ENCODE measurements at regions not wholly inside any gene's neighbourhood (a gene's known extent, or its start where the extent isn't known, plus 50 kb on each side); places are given as distances from the start of the nearest gene placed in this dataset.

DNA sequence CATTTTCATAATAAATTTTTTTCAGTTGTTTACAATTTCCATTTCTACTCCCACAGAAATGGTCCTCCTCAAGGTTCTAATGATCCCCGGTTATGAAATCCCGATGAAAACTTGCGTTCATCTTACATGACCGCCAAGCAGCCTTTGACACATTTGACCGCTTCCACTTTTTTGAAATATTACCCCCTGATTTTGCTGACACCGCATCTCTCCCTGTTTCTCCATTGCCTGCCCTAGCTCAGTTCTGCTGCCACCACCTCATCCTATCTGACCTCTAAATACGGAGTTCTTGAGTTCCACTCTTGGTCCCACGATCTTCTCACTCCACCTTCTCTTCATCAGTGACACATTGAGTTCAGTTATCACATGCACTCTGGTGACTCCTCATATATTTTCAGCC is 74.1 kb downstream of the SLC35B3 start:
- ATAC-seq = no peak
- no peaks in the 10 kb centered on the region for H3K4me1 Mint-ChIP-seq
- no peak overlapping the region for H3K27ac Mint-ChIP-seq
- no peak overlapping the region for H3K4me3 Mint-ChIP-seq
- H3K36me3 Mint-ChIP-seq = no peaks in the 10 kb centered on the region
- H3K27me3 Mint-ChIP-seq = no peaks in the 10 kb centered on the region
- H3K9me3 Mint-ChIP-seq = no peaks in the 10 kb centered on the region

GRCh38 chr6:8352966-8353340 is 82.4 kb downstream of the SLC35B3 start:
- Mint-ChIP-seq H3K27ac (no peak overlapping the region), H3K4me1 (no peaks in the 10 kb centered on the region), H3K36me3 (no peaks in the 10 kb centered on the region), H3K9me3 (peaks cover 3% of the 10 kb centered on the region), H3K4me3 (no peak overlapping the region), H3K27me3 (no peaks in the 10 kb centered on the region)
- no peak for ATAC-seq

- Mint-ChIP-seq H3K27ac (no peak overlapping the region), H3K27me3 (no peaks in the 10 kb centered on the region), H3K4me3 (no peak overlapping the region), H3K9me3 (peaks cover 3% of the 10 kb centered on the region), H3K36me3 (no peaks in the 10 kb centered on the region), H3K4me1 (no peaks in the 10 kb centered on the region)
- no peak for ATAC-seq
Observed at GRCh38 chr6:8352335-8352965, 82.9 kb downstream of the SLC35B3 start.

DNA sequence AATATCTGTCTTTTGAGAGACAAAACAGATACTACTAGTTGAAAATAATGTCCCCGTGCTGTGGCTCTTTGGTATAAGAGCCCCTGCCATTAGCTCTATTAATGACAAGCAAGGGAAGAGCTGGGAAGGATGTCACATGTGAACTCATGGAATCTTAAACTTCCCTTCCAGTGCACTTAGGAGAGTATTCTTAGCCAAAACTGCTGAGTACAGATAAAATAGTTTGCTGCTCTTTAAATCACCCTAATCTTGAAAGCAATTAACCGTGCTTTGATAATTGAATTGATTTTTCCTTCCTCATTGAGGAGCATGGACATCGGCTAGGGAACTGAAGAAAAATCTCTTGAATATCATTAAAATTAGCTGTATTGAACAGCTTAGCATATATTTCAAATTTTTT is 91.7 kb downstream of the SLC35B3 start:
- H3K9me3 Mint-ChIP-seq = peaks cover 3% of the 10 kb centered on the region
- ATAC-seq = no peak
- H3K4me3 Mint-ChIP-seq = no peak overlapping the region
- peaks cover 15% of the 10 kb centered on the region for H3K27me3 Mint-ChIP-seq
- H3K4me1 Mint-ChIP-seq = no peaks in the 10 kb centered on the region
- no peaks in the 10 kb centered on the region for H3K36me3 Mint-ChIP-seq
- H3K27ac Mint-ChIP-seq = no peak overlapping the region

- Mint-ChIP-seq H3K27ac (no peak overlapping the region), H3K9me3 (peaks cover 3% of the 10 kb centered on the region), H3K27me3 (peaks cover 15% of the 10 kb centered on the region), H3K4me1 (no peaks in the 10 kb centered on the region), H3K36me3 (no peaks in the 10 kb centered on the region), H3K4me3 (no peak overlapping the region)
- no peak for ATAC-seq
Observed at GRCh38 chr6:8342241-8342819, 93.0 kb downstream of the SLC35B3 start.

DNA sequence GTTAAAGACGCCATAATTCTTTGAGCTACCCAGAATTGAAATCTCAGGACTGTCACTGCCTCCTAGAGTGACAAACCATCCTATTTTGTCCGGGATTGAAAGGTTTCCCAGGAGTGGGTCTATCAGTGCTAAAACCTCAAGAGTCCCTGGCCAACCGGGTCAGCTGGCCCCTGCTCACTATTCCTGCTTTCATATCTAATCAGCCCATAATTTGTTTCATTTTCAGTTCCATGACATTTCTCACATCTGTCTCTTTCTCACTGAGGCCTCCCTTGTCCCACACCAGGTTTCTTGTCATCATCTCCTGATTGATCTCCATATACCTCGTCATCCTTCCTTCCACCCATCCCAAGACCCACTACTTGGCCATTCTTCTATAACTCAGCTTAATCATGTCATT is 98.2 kb downstream of the SLC35B3 start:
- no peak for ATAC-seq
- Mint-ChIP-seq H3K36me3 (no peaks in the 10 kb centered on the region), H3K9me3 (no peaks in the 10 kb centered on the region), H3K27ac (no peak overlapping the region), H3K4me3 (no peak overlapping the region), H3K27me3 (peaks cover 2% of the 10 kb centered on the region), H3K4me1 (no peaks in the 10 kb centered on the region)

DNA sequence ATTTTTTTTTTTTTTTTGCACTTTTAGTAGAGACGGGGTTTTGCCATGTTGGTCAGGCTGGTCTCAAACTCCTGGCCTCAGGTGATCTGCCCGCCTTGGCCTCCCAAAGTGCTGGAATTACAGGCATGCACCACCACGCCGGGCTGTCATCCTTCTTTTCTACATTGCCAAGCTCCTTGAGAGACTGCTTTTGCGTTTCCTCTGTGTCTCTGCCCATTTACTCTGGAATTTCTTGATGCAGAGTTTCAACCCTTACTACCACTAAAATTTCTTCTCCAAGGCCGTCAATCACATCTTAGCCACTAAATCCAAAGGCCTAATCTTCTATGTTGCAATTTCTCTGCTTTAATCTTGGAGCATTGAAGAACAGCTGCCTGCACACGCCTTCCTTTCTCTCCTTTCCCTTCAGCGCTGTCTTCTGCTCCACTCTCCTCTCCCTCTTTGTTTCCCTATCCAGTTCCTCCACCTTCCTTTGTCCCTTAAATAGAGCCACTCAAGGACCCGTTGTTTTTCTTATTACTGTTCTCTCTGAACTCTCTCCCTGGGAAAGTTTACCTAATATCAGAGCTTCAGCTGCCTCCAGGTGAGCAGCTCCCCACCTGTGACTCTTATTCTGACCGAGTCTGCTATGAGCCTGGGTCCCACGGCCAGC is 98.8 kb downstream of the SLC35B3 start:
- ATAC-seq = no peak
- Mint-ChIP-seq H3K27me3 (no peaks in the 10 kb centered on the region), H3K4me1 (no peaks in the 10 kb centered on the region), H3K9me3 (no peaks in the 10 kb centered on the region), H3K36me3 (no peaks in the 10 kb centered on the region), H3K4me3 (no peak overlapping the region), H3K27ac (no peak overlapping the region)

DNA sequence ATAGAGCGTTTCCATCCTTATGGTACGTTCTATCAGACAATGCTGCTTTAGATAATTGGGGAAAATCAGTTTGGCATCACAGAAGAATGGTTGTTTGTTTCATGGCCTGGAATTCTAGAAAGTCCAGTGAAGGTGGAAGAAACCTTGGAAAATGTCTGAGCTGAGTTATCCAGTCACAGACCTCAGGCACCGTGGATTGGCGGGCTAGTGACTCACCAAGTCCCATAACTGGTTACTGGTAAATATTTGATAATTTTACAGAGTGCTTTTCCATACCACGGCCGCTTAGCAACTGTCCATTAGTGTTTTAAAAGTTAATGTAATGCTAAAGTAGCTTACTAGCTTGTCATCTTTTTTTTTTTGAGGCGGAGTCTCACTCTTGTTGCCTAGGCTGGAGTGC is 99.4 kb downstream of the SLC35B3 start:
- H3K27ac Mint-ChIP-seq = no peak overlapping the region
- no peaks in the 10 kb centered on the region for H3K9me3 Mint-ChIP-seq
- no peak overlapping the region for H3K4me3 Mint-ChIP-seq
- no peaks in the 10 kb centered on the region for H3K4me1 Mint-ChIP-seq
- no peaks in the 10 kb centered on the region for H3K36me3 Mint-ChIP-seq
- no peaks in the 10 kb centered on the region for H3K27me3 Mint-ChIP-seq
- no peak for ATAC-seq

- Mint-ChIP-seq H3K36me3 (no peaks in the 10 kb centered on the region), H3K27me3 (no peaks in the 10 kb centered on the region), H3K27ac (no peak overlapping the region), H3K9me3 (no peaks in the 10 kb centered on the region), H3K4me3 (no peak overlapping the region), H3K4me1 (no peaks in the 10 kb centered on the region)
- ATAC-seq = no peak
Observed at GRCh38 chr6:8335381-8335780, 100.0 kb downstream of the SLC35B3 start.

- no peaks in the 10 kb centered on the region for H3K36me3 Mint-ChIP-seq
- no peak overlapping the region for H3K27ac Mint-ChIP-seq
- no peaks in the 10 kb centered on the region for H3K4me1 Mint-ChIP-seq
- no peaks in the 10 kb centered on the region for H3K27me3 Mint-ChIP-seq
- H3K4me3 Mint-ChIP-seq = no peak overlapping the region
- H3K9me3 Mint-ChIP-seq = no peaks in the 10 kb centered on the region
- no peak for ATAC-seq
Observed at GRCh38 chr6:8334113-8334512, 101.2 kb downstream of the SLC35B3 start.

DNA sequence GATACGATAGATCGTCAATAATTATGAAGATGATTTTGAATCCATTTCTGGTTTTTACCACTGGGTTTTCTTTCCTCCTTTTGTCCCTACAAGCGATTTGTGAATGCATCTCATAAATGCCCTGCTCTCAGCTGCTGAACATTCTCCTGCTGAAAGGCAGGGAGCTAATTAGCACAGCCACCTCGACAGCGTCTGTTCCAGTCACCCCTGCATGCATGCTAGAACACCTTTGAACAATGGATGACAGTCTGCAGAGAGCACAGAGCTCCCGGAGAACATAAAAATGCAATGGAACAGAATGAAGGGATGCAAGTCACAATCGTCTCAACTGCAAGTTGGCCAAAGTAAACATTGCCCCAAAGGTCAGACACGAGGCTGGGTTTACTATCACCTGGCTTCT is 105.8 kb downstream of the SLC35B3 start:
- Mint-ChIP-seq H3K4me3 (no peak overlapping the region), H3K27ac (no peak overlapping the region), H3K27me3 (no peaks in the 10 kb centered on the region), H3K9me3 (no peaks in the 10 kb centered on the region), H3K4me1 (no peaks in the 10 kb centered on the region), H3K36me3 (no peaks in the 10 kb centered on the region)
- no peak for ATAC-seq

DNA sequence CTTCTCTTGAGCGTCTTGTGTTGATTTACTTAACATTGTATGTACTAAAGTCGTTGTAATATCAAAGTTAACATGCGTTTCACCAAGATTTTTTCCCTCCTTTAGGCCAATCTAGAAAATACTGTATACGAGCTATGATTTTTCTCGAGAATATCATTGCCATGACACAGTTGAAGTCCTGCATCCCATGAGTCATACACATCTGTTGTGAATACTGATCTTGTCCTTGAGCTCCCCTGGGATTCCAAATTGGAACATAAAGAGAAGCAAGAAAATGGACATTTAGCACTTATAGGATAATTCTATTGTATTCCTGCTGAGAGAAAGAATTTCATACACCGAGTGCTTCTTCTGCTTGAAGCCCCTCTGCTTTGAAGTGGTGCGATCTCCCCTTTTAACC is 109.6 kb downstream of the SLC35B3 start:
- Mint-ChIP-seq H3K4me3 (no peak overlapping the region), H3K27me3 (peaks cover 7% of the 10 kb centered on the region), H3K36me3 (no peaks in the 10 kb centered on the region), H3K9me3 (no peaks in the 10 kb centered on the region), H3K4me1 (no peaks in the 10 kb centered on the region), H3K27ac (no peak overlapping the region)
- no peak for ATAC-seq

DNA sequence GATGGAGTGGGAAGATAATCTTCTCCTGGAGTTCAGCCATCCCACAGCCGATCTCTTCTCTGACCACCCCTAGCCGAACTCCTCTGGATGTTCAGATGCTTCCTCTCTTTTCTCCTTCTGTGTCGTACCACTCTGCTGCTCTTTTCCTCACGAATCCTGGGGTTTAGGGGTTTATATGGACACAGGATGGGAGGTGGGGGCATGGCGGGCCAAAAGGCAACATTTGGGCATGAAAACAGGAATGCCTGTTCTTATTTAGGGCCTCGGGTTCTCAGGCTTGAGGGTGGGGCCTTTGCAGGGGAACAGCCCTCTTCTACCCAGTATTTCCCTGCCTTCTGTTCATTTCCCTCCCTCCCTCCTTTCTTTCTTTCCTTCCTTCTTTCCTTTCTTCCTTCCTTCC is 112.7 kb downstream of the SLC35B3 start:
- no peak for ATAC-seq
- H3K4me1 Mint-ChIP-seq = no peaks in the 10 kb centered on the region
- H3K27me3 Mint-ChIP-seq = peaks cover 7% of the 10 kb centered on the region
- H3K9me3 Mint-ChIP-seq = peaks cover 3% of the 10 kb centered on the region
- H3K4me3 Mint-ChIP-seq = no peak overlapping the region
- no peak overlapping the region for H3K27ac Mint-ChIP-seq
- H3K36me3 Mint-ChIP-seq = no peaks in the 10 kb centered on the region

GRCh38 chr6:8321671-8322404 is 113.5 kb downstream of the SLC35B3 start:
- peaks cover 7% of the 10 kb centered on the region for H3K27me3 Mint-ChIP-seq
- no peaks in the 10 kb centered on the region for H3K36me3 Mint-ChIP-seq
- H3K4me1 Mint-ChIP-seq = no peaks in the 10 kb centered on the region
- H3K27ac Mint-ChIP-seq = no peak overlapping the region
- H3K9me3 Mint-ChIP-seq = peaks cover 3% of the 10 kb centered on the region
- ATAC-seq = no peak
- H3K4me3 Mint-ChIP-seq = no peak overlapping the region

DNA sequence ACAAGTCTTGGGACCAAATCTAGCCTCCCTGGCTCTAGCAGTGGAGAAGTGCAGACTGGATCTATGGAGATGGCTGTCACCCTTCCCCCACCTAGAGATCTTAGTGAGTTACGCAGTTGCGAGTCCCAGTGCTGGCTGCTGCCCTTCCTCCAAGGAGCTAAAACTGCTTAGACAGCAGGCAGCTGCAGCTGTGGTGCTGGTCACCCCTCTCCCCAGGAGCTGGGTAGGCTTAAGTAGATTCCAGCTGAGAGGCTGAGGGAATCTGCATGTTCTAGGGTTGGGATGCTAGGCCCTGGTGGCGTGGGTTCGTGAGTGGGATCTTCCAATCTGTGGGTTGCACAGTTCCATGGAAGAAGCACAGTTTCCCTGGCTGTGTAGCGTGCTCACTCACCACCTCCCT is 120.2 kb downstream of the SLC35B3 start:
- H3K9me3 Mint-ChIP-seq = peaks cover 19% of the 10 kb centered on the region
- no peaks in the 10 kb centered on the region for H3K36me3 Mint-ChIP-seq
- H3K4me1 Mint-ChIP-seq = no peaks in the 10 kb centered on the region
- no peak for ATAC-seq
- no peak overlapping the region for H3K4me3 Mint-ChIP-seq
- H3K27ac Mint-ChIP-seq = no peak overlapping the region
- peaks cover 48% of the 10 kb centered on the region for H3K27me3 Mint-ChIP-seq

- no peak for ATAC-seq
- H3K36me3 Mint-ChIP-seq = no peaks in the 10 kb centered on the region
- H3K4me3 Mint-ChIP-seq = no peak overlapping the region
- H3K27ac Mint-ChIP-seq = no peak overlapping the region
- H3K27me3 Mint-ChIP-seq = no peaks in the 10 kb centered on the region
- H3K9me3 Mint-ChIP-seq = peaks cover 2% of the 10 kb centered on the region
- no peaks in the 10 kb centered on the region for H3K4me1 Mint-ChIP-seq
Observed at GRCh38 chr6:8301502-8301901, 133.8 kb downstream of the SLC35B3 start.
